Stomach (tissue), 8 donors: ENCODE measurements at regions not wholly inside any gene's neighbourhood (a gene's known extent, or its start where the extent isn't known, plus 50 kb on each side); places are given as distances from the start of the nearest gene placed in this dataset.

Source experiments
- DNase-seq, 2 donors: peaks; one replicate each; pipeline versions ENCODE4 v3.0.0 to v3.0.0-alpha.2; 2013 to 2019
- H3K27ac ChIP-seq, 5 donors: fragments of 200-600 bp in 4 of 5; sonication (generic) in 4 of 5; one replicate each; pipeline ENCODE4 v1.5.1; 2013 to 2019; ENCODE audit warnings: mild to moderate bottlenecking in 1 of 5, moderate library complexity in 1 of 5
- H3K27me3 ChIP-seq, 3 donors: fragments of 200-600 bp; sonication (generic); one replicate each; pipeline ENCODE4 v1.5.1; 2017 to 2019; ENCODE audit warnings: mixed run types in 1 of 3
- H3K36me3 ChIP-seq, 4 donors: fragments of 200-600 bp; sonication (generic); 1 replicate in 3 of 4; 2 replicates in 1 of 4; pipeline ENCODE4 v1.5.1; 2016 to 2019
- H3K4me1 ChIP-seq, 4 donors: fragments of 200-600 bp; sonication (generic); one replicate each; pipeline ENCODE4 v1.5.1; 2016 to 2019
- H3K4me3 ChIP-seq, 4 donors: fragments of 200-600 bp; sonication (generic) in 3 of 4; one replicate each; pipeline ENCODE4 v1.5.1; 2016 to 2019; ENCODE audit warnings: mild to moderate bottlenecking in 1 of 4
- H3K9me3 ChIP-seq, 4 donors: fragments of 200-600 bp; sonication (generic); one replicate each; pipeline ENCODE4 v1.5.1; 2016 to 2019
- CTCF ChIP-seq, 7 experiments: fragments of 450-650 bp in 4 of 7; fragments of 200-600 bp in 3 of 7; sonication (generic) in 3 of 7; IDR thresholded peaks; one replicate each; pipeline ENCODE4 v1.5.1; 2016 to 2019; ENCODE audit warnings: antibody characterized with exemption in 7 of 7, control low read depth in 2 of 7, mild to moderate bottlenecking in 1 of 7
- EP300 ChIP-seq: sonication (generic); formaldehyde crosslinking; IDR thresholded peaks from one replicate; pipeline ENCODE4 v1.6.1; 2017; ENCODE audit warnings: antibody characterized with exemption
- POLR2A ChIP-seq, 4 donors: fragments of 450-650 bp; IDR thresholded peaks; one replicate each; pipeline ENCODE4 v1.6.1; 2016; ENCODE audit warnings: antibody characterized with exemption in 4 of 4, control low read depth in 2 of 4, mild to moderate bottlenecking in 1 of 4, moderate library complexity in 1 of 4
- POLR2AphosphoS5 ChIP-seq, 3 donors: sonication (generic); formaldehyde crosslinking; IDR thresholded peaks; one replicate each; pipeline ENCODE4 v1.6.1; 2016; ENCODE audit warnings: antibody characterized with exemption in 3 of 3
- WGBS, 5 donors: extraction: QIAGEN DNeasy Blood & Tissue Kit in 3 of 5; methylation state at CpG; one replicate each; pipeline versions ENCODE4 v1.1.5 to v1.1.7; 2013 to 2018; 5-methylcytosine and 5-hydroxymethylcytosine counted together
- intact Hi-C: fragments of 100-400 bp; cut with DNase I; formaldehyde crosslinking; loops from one replicate; pipeline ENCODE4 v1.15.1; 2023; ENCODE audit warnings: low total_unique reads
- donor health status: healthy with polysubstance abuse.
- donor health status: Bipolar disorder and iron deficiency.
- donor health status: healthy.

DNA sequence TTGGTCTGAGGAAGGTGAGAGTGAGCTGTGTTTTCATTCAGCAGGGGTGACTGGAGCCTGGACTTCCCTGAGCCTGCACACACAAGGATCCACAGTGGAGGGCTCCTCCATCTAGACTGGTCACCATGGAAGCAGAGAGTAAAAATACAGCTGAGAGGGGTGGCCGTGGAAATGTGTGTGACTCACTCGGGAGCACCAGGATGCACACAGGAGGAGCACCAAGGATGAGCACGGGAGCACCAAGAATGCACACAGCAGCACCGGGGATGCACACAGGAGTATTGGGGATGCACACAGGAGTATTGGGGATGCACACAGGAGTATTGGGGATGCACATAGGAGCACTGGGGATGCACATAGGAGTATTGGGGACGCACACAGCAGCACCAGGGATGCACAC lies 365.2 kb upstream of the MYT1L start:
- Histone ChIP-seq H3K27ac (no peak overlapping the region), H3K36me3 (no peaks in the 10 kb centered on the region), H3K9me3 (no peaks in the 10 kb centered on the region), H3K4me3 (no peak overlapping the region), H3K4me1 (no peaks in the 10 kb centered on the region), H3K27me3 (peaks cover 0 to 26% (median 0%) of the 10 kb centered on the region in 3 donors)
- 77 to 85% (median 80%) methylated on average over 5 of the region's 5 CpGs for WGBS, 5 donors
- intact Hi-C loops = no loop called here
- TF ChIP-seq EP300 = no peak
- no peak for TF ChIP-seq CTCF (IDR thresholded peaks at IDR 0.05)
- TF ChIP-seq POLR2AphosphoS5 (IDR thresholded peaks at IDR 0.05) = no peak
- TF ChIP-seq POLR2A (IDR thresholded peaks at IDR 0.05) = no peak
- no peak for DNase-seq

DNA sequence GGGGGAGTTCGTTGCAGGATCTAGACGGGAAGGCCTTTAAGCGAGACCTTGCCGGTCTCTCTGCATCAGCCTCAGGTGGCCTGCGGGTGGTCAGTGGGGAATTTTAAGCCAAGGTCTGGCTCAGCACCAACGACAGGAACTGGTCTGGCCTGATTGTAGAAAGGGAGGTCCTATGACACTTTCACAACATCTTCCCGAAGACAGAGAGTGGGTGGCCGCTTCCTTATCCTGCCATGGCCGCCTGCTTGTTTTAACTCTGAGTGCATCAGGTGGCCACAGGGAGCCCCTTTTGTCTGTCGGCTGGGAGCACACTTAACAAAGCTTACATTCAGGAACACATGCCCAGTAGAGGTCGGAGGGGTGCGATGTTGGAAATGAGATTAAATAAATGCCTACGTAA lies 363.7 kb upstream of the MYT1L start:
- intact Hi-C loops = no loop called here
- Histone ChIP-seq H3K36me3 (no peaks in the 10 kb centered on the region), H3K27ac (no peak overlapping the region), H3K27me3 (peaks cover 0 to 33% (median 0%) of the 10 kb centered on the region in 3 donors), H3K4me1 (no peaks in the 10 kb centered on the region), H3K9me3 (no peaks in the 10 kb centered on the region), H3K4me3 (no peak overlapping the region)
- WGBS, 5 donors = 76 to 81% (median 78%) methylated on average over 10 to 13 of the region's 13 CpGs
- TF ChIP-seq POLR2AphosphoS5 (IDR thresholded peaks at IDR 0.05) (no peak), CTCF (IDR thresholded peaks at IDR 0.05) (no peak), EP300 (no peak), POLR2A (IDR thresholded peaks at IDR 0.05) (no peak)
- DNase-seq = no peak

- DNase-seq = no peak
- intact Hi-C loops = no loop called here
- WGBS, 5 donors = 85 to 90% (median 89%) methylated on average over 21 of the region's 21 CpGs
Observed at GRCh38 chr2:2692599-2693389, 361.7 kb upstream of the MYT1L start.

DNA sequence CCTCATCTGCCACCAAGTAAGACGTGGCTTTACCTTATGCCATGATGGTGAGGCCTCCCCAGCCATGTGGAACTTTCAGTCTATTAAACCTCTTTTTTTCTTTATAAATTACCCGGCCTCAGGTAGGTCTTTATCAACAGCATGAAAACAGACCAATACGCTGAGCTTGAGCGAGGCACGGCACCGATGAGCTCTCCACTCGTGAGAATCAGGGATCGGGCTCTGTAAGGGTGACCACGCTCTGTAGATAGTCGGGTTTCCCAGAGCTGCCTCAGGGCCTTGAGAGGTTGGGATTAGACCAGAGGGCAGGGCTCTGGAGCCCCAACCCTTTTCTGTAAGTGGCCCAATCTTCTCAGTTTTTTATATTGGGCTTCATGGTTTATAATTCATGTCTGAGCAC lies 360.3 kb upstream of the MYT1L start:
- no peak for DNase-seq
- TF ChIP-seq EP300 (no peak), POLR2AphosphoS5 (IDR thresholded peaks at IDR 0.05) (no peak), POLR2A (IDR thresholded peaks at IDR 0.05) (no peak), CTCF (IDR thresholded peaks at IDR 0.05) (no peak)
- intact Hi-C loops = no loop called here
- Histone ChIP-seq H3K27ac (no peak overlapping the region), H3K27me3 (peaks cover 0 to 37% (median 0%) of the 10 kb centered on the region in 3 donors), H3K4me3 (no peak overlapping the region), H3K4me1 (no peaks in the 10 kb centered on the region), H3K9me3 (no peaks in the 10 kb centered on the region), H3K36me3 (no peaks in the 10 kb centered on the region)
- whole genome bisulfite sequencing, 5 donors = 91 to 95% (median 92%) methylated on average over 10 of the region's 10 CpGs

More at GRCh38 chr2:2692599-2693389, 361.7 kb upstream of the MYT1L start:
- Histone ChIP-seq H3K9me3 (no peaks in the 10 kb centered on the region), H3K4me1 (no peaks in the 10 kb centered on the region), H3K27me3 (peaks cover 0 to 37% (median 0%) of the 10 kb centered on the region in 3 donors), H3K4me3 (no peak overlapping the region), H3K36me3 (no peaks in the 10 kb centered on the region), H3K27ac (no peak overlapping the region)
- TF ChIP-seq POLR2A (IDR thresholded peaks at IDR 0.05) (no peak), POLR2AphosphoS5 (IDR thresholded peaks at IDR 0.05) (no peak), EP300 (no peak), CTCF (IDR thresholded peaks at IDR 0.05) (no peak)
